Right cardiac atrium (tissue), 5 donors: ENCODE measurements at regions not wholly inside any gene's neighbourhood (a gene's known extent, or its start where the extent isn't known, plus 50 kb on each side); places are given as distances from the start of the nearest gene placed in this dataset.

Experiments used
- ATAC-seq, 2 donors: fragments of 200-7000 bp; cut with Tn5 transposase; one replicate each; pipeline versions ENCODE4 v1.8.0 to v1.9.1; 2020; ENCODE audit warnings: moderate library complexity in 2 of 2, mild to moderate bottlenecking in 1 of 2
- DNase-seq, 3 donors: peaks; one replicate each; pipeline ENCODE4 v3.0.0-alpha.2; 2020
- H3K27ac ChIP-seq: one replicate; pipeline ENCODE4 v1.5.1; 2013; ENCODE audit warnings: mild to moderate bottlenecking, low read length, control low read depth, moderate library complexity
- H3K27me3 ChIP-seq: one replicate; pipeline ENCODE4 v1.6.1; 2013; ENCODE audit not compliant: control insufficient read depth, insufficient read depth
- H3K4me1 ChIP-seq: one replicate; pipeline ENCODE4 v1.6.1; 2013; ENCODE audit warnings: low read length; ENCODE audit not compliant: control insufficient read depth, insufficient read depth
- H3K4me3 ChIP-seq: one replicate; pipeline ENCODE4 v1.5.1; 2013; ENCODE audit warnings: low read length, control low read depth
- H3K9me3 ChIP-seq: one replicate; pipeline ENCODE4 v1.6.1; 2013; ENCODE audit warnings: low read length; ENCODE audit not compliant: control insufficient read depth
- WGBS: extraction: QIAGEN DNeasy Blood & Tissue Kit; methylation state at CpG from one replicate; pipeline ENCODE4 v1.1.7; 2013; 5-methylcytosine and 5-hydroxymethylcytosine counted together
- intact Hi-C, 4 donors: fragments of 100-400 bp; cut with DNase I; formaldehyde crosslinking; loops; one replicate each; pipeline versions ENCODE4 v1.11.0 to v1.14.0; 2022 to 2023
- donor health status: healthy with polysubstance abuse.
- donor health status: DM: no; HTN: yes; CAD: no.
- donor health status: DM: no; HTN: no; CAD: no.
- donor health status: DM: no; HTN: yes; CAD: no; lungs with severe emphysema.
- donor health status: DM: yes; HTN: yes; CAD: no.

GRCh38 chr5:29252390-29252789 lies 1941.1 kb upstream of the CDH6 start:
- no peak for DNase-seq
- no peak for ATAC-seq
- Histone ChIP-seq H3K4me3 (no peak overlapping the region), H3K27me3 (no peaks in the 10 kb centered on the region), H3K27ac (no peak overlapping the region), H3K4me1 (no peaks in the 10 kb centered on the region), H3K9me3 (peaks cover 7% of the 10 kb centered on the region)
- WGBS: 85% methylated on average over 2 of the region's 2 CpGs
- intact Hi-C loops: no loop called here

DNA sequence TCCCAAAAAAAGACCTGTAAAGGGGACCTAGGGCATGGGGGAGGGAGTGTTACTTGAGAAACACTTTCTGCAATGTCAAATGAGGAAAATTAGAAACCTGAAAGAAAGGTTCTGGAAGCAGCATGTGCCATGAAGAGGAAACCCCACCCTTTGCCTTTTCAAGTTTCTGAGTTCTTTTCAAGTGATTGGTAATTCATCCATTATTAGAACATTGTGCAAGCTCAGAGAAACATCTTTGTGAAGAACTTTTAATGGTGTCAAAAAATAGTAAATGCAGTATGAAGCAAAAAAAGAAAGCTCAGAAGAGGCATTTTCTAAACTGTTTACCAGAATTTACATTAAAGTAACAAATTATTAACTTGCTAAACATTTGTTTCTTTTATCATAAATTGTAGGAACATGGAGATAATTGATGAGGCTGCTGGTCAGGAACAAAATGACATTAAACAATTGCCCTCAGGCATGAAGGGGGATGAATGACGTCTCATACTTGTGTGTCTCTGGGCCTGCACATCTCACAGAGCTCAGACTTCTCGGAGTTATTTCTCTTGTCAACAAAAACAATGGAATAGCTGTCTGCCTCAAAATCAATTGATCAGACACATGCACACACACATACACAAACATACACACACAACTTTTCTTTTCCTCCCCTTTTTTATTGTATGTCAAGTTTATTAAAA lies 1946.0 kb upstream of the CDH6 start:
- intact Hi-C loops: no loop called here
- DNase-seq: no peak

DNA sequence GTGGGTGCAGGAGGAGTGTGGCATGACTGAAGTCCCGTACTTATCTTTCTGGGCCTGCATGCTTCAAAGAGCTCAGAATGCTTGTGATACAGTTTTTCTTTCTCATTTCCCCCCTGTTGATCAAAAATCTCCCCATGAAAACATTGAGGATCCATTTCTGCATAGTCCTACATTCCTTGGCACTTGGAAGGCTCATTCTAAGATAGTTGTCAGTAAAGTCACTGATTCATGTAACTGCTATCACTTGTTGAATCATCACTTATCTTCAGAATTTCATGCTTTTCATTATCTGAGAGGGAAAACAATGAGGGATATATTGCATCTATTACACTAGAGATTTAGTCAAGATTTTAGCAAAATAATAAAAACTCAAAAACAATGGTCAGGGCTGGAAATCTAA lies 1953.1 kb upstream of the CDH6 start:
- no peak overlapping the region for H3K4me3 ChIP-seq
- DNase-seq: no peak
- no peaks in the 10 kb centered on the region for H3K9me3 ChIP-seq
- H3K27ac ChIP-seq: no peak overlapping the region
- H3K4me1 ChIP-seq: no peaks in the 10 kb centered on the region
- ATAC-seq: no peak
- intact Hi-C loops: no loop called here
- H3K27me3 ChIP-seq: no peaks in the 10 kb centered on the region
- 89% methylated on average over 1 of the region's 1 CpG for WGBS

More for the DNA sequence above, 1946.0 kb upstream of the CDH6 start:
- no peaks in the 10 kb centered on the region for H3K4me1 ChIP-seq
- H3K9me3 ChIP-seq: peaks cover 3% of the 10 kb centered on the region
- ATAC-seq: no peak
- 35% methylated on average over 2 of the region's 2 CpGs for WGBS
- H3K27me3 ChIP-seq: no peaks in the 10 kb centered on the region
- H3K4me3 ChIP-seq: no peak overlapping the region
- H3K27ac ChIP-seq: no peak overlapping the region

DNA sequence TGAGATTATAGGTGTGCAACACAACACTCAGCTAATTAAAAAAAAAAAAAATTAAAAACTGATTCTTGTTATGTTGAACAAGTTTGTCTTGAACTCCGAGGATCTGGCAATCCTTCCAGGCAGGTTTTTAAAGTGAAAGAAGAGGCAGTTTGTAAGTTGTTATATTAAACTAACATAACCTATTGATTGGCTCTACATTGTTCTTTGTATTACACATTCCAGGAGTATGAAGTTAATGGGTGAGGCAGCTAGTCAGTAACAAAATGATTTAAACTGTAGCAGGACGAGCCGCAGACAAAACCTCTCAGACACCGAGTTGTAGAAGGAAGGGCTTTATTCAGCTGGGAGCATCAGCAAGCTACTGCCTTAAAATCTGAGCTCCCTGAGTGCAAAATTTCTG lies 1953.9 kb upstream of the CDH6 start:
- intact Hi-C loops: no loop called here
- ATAC-seq (no peak), DNase-seq (no peak)
- 80% methylated on average over 4 of the region's 4 CpGs for WGBS
- Histone ChIP-seq H3K9me3 (no peaks in the 10 kb centered on the region), H3K27ac (no peak overlapping the region), H3K4me1 (no peaks in the 10 kb centered on the region), H3K4me3 (no peak overlapping the region), H3K27me3 (no peaks in the 10 kb centered on the region)

DNA sequence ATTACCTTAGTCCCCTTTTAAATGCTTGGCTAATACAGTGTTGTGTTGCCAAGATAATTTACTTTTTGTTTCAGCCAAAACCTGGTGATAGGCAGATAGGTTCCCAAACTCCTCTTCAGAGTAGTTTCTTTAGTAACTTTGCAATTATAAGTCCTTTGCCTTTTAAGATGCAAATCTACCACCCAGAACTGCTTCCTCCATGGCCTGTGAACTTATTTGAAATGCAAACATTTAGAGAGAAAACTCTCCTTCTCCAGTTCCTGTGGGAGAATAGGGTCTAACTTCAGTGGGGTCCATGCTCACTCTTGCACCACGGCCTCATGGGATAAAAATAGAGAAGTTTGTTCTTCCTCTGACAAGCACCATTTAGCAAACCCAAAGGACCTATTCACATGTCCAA lies 1955.4 kb upstream of the CDH6 start:
- ATAC-seq: no peak
- Histone ChIP-seq H3K9me3 (no peaks in the 10 kb centered on the region), H3K27ac (no peak overlapping the region), H3K4me1 (no peaks in the 10 kb centered on the region), H3K4me3 (no peak overlapping the region), H3K27me3 (no peaks in the 10 kb centered on the region)
- intact Hi-C loops: no loop called here
- 45% methylated on average over 1 of the region's 1 CpG for whole genome bisulfite sequencing
- DNase-seq: no peak

- WGBS: 71% methylated on average over 1 of the region's 1 CpG
- no peak for ATAC-seq
- intact Hi-C loops: no loop called here
- Histone ChIP-seq H3K9me3 (no peaks in the 10 kb centered on the region), H3K4me3 (no peak overlapping the region), H3K27me3 (no peaks in the 10 kb centered on the region), H3K4me1 (no peaks in the 10 kb centered on the region), H3K27ac (no peak overlapping the region)
- DNase-seq: no peak
These were observed 1962.3 kb upstream of the CDH6 start for GRCh38 chr5:29231154-29231553.

DNA sequence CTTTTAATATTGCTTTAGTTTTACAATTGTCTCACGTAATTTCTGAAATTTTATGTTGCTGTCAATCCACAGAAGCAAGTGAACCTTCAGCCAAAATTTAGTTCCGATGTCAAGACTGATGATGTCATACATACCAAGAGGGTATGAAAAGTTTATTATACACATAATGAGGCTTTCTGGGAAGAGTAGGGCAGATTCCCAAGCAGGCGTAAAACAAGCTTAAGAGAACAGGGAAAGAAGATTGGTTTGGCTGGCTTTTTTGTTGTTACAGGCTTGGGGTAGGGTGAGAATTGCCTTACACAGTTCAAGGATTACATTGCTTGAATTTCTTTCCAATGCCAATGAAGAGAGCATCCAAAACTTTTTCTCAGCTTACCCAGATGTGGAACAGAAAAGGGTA lies 1962.9 kb upstream of the CDH6 start:
- Histone ChIP-seq H3K27ac (no peak overlapping the region), H3K4me1 (no peaks in the 10 kb centered on the region), H3K4me3 (no peak overlapping the region), H3K27me3 (no peaks in the 10 kb centered on the region), H3K9me3 (no peaks in the 10 kb centered on the region)
- 51% methylated on average over 3 of the region's 3 CpGs for WGBS
- no peak for DNase-seq
- no peak for ATAC-seq
- intact Hi-C loops: no loop called here

GRCh38 chr5:29229461-29229860 lies 1964.0 kb upstream of the CDH6 start:
- Histone ChIP-seq H3K4me3 (no peak overlapping the region), H3K27ac (no peak overlapping the region), H3K9me3 (no peaks in the 10 kb centered on the region), H3K27me3 (no peaks in the 10 kb centered on the region), H3K4me1 (no peaks in the 10 kb centered on the region)
- intact Hi-C loops: no loop called here
- WGBS: 65% methylated on average over 2 of the region's 2 CpGs
- ATAC-seq (no peak), DNase-seq (no peak)

DNA sequence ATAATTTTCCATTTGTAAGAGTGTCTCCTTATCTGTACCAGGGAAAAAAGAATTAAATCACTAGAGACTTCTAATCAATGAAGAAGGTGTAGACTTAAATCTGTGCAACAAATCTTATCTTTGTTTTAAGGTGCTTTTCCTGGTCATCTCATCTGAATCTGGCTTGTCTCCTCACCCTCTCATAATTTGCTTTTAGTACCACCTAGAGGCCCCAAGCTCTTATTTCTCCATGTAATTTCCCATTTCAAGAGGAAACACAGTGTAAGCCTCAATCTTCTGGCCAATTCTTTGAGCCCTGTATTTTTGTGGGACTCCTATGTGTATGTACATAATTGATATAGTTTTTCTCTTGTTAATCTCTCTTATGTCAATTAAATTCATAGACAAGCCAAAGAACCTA lies 1975.3 kb upstream of the CDH6 start:
- Histone ChIP-seq H3K27ac (no peak overlapping the region), H3K4me3 (no peak overlapping the region), H3K27me3 (no peaks in the 10 kb centered on the region), H3K4me1 (no peaks in the 10 kb centered on the region), H3K9me3 (no peaks in the 10 kb centered on the region)
- intact Hi-C loops: no loop called here
- DNase-seq (no peak), ATAC-seq (no peak)

DNA sequence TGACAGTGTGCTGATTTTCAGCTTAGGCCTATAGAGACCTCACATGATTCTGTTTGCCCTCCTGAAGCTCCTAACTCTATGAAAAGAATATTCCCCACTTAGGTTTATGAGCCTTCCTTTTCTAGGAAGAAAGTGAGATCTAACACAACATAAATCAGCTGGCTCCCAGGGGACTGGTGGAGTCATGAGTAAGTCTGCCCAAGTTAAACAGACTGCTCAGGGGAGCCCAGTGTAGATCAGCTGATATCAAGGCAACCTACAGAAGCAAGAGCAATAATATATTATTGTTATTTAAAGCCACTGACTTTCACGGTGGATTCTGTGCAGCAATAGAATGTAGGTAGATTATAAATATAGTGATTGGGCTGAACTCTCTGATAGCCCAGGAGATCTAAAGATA lies 1978.6 kb upstream of the CDH6 start:
- Histone ChIP-seq H3K27me3 (no peaks in the 10 kb centered on the region), H3K9me3 (no peaks in the 10 kb centered on the region), H3K4me3 (no peak overlapping the region), H3K27ac (no peak overlapping the region), H3K4me1 (no peaks in the 10 kb centered on the region)
- ATAC-seq (no peak), DNase-seq (no peak)
- 88% methylated on average over 1 of the region's 1 CpG for WGBS
- intact Hi-C loops: no loop called here

DNA sequence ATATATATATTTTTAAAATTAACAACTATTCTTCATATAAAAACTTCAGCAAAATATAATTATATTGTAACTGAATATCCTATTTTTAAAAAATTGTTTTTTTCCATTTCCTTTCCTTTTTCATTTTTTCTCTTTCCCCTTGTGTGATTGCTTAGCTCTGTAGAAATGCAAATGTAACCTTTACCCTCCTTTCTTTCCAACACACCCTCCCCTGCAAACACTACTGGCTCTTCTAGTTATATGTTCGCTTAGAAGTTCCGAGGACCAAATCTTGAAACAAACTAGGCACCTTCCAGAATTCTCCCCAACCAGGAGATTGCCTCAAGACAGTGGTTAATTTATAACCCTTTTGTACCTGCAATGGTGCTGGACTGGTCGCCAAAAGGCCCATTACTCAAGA lies 1980.0 kb upstream of the CDH6 start:
- H3K4me1 ChIP-seq: no peaks in the 10 kb centered on the region
- no peak overlapping the region for H3K4me3 ChIP-seq
- no peak for DNase-seq
- H3K27me3 ChIP-seq: no peaks in the 10 kb centered on the region
- no peaks in the 10 kb centered on the region for H3K9me3 ChIP-seq
- intact Hi-C loops: no loop called here
- no peak for ATAC-seq
- WGBS: 78% methylated on average over 3 of the region's 3 CpGs
- no peak overlapping the region for H3K27ac ChIP-seq

GRCh38 chr5:29208024-29208423 lies 1985.5 kb upstream of the CDH6 start:
- no peak for DNase-seq
- no peak for ATAC-seq
- no peaks in the 10 kb centered on the region for H3K4me1 ChIP-seq
- no peaks in the 10 kb centered on the region for H3K27me3 ChIP-seq
- intact Hi-C loops: no loop called here
- H3K27ac ChIP-seq: no peak overlapping the region
- no peaks in the 10 kb centered on the region for H3K9me3 ChIP-seq
- H3K4me3 ChIP-seq: no peak overlapping the region
